Left ventricle myocardium inferior (tissue), 1 donor: ENCODE measurements at regions not wholly inside any gene's neighbourhood (a gene's known extent, or its start where the extent isn't known, plus 50 kb on each side); places are given as distances from the start of the nearest gene placed in this dataset.

Experiments
- DNase-seq: peaks from one replicate; pipeline ENCODE4 v3.0.0-alpha.2; 2020
- H3K27ac ChIP-seq: fragments of 200-600 bp; replicated peaks from 2 replicates; pipeline ENCODE4 v1.8.0; 2021
- H3K27me3 ChIP-seq: fragments of 200-600 bp; 2 replicates; pipeline ENCODE4 v1.8.0; 2021; ENCODE audit warnings: low read depth
- H3K36me3 ChIP-seq: fragments of 200-600 bp; 2 replicates; pipeline ENCODE4 v1.8.0; 2021
- H3K4me1 ChIP-seq: fragments of 200-600 bp; 2 replicates; pipeline ENCODE4 v1.8.0; 2021
- H3K4me3 ChIP-seq: fragments of 200-600 bp; 2 replicates; pipeline ENCODE4 v1.8.0; 2021; ENCODE audit warnings: mild to moderate bottlenecking, moderate library complexity
- H3K9me3 ChIP-seq: fragments of 200-600 bp; replicated peaks from 2 replicates; pipeline ENCODE4 v1.8.0; 2021
- intact Hi-C: fragments of 100-400 bp; cut with micrococcal nuclease; formaldehyde crosslinking; loops from one replicate; pipeline ENCODE4 v1.11.0; 2022
- TF ChIP-seq, protein P1 (sequence below): fragments of 200-600 bp; IDR thresholded peaks from 2 replicates; pipeline ENCODE4 v1.8.0; 2021; ENCODE audit warnings: antibody characterized with exemption, mild to moderate bottlenecking, borderline replicate concordance
- donor health status: DM: no; HTN: yes; CAD: no; lungs with severe emphysema.

DNA sequence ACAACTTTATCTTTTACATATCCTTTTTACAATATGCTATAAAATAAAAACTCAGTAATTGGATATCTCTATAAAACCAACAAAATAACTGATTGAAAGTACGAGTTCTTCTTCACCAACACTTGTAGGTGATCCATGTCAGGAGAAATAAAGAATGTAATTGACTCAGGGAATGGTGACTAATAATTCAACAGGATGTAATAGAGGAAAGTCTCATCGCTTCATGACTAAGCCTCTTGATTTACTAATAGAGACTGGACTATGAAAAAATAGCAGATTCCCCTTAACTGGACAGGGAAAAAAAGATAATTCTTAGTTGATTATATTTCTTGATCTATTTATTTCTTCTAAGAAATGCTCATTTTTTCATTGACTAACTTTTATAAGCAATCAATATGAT lies 507.7 kb upstream of the PTGER4 start:
- DNase-seq = no peak
- Histone ChIP-seq H3K9me3 (peaks cover 36% of the 10 kb centered on the region), H3K4me3 (no peak overlapping the region), H3K27ac (no peak overlapping the region), H3K36me3 (no peaks in the 10 kb centered on the region), H3K27me3 (no peaks in the 10 kb centered on the region), H3K4me1 (no peaks in the 10 kb centered on the region)
- TF ChIP-seq, protein P1, sequence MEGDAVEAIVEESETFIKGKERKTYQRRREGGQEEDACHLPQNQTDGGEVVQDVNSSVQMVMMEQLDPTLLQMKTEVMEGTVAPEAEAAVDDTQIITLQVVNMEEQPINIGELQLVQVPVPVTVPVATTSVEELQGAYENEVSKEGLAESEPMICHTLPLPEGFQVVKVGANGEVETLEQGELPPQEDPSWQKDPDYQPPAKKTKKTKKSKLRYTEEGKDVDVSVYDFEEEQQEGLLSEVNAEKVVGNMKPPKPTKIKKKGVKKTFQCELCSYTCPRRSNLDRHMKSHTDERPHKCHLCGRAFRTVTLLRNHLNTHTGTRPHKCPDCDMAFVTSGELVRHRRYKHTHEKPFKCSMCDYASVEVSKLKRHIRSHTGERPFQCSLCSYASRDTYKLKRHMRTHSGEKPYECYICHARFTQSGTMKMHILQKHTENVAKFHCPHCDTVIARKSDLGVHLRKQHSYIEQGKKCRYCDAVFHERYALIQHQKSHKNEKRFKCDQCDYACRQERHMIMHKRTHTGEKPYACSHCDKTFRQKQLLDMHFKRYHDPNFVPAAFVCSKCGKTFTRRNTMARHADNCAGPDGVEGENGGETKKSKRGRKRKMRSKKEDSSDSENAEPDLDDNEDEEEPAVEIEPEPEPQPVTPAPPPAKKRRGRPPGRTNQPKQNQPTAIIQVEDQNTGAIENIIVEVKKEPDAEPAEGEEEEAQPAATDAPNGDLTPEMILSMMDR = no peak
- intact Hi-C loops = no loop called here

DNA sequence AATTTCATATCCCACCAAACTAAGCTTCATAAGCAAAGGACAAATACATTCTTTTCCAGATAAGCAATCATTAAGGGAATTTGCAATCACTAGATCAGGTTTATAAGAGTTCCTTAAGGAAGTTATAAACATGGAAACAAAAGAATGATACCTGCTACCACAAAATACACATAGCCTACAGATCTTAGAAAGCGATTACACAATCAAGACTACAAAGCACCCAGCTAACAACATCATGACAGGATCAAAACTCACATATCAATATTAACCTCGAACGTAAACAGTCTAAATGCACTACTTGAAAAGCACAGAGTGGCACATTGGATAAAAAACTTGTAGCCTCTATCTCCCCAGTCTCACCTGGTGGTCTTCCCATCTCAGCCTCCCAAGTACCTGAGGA lies 512.4 kb upstream of the PTGER4 start:
- intact Hi-C loops = no loop called here
- H3K9me3 ChIP-seq = peaks cover 29% of the 10 kb centered on the region

DNA sequence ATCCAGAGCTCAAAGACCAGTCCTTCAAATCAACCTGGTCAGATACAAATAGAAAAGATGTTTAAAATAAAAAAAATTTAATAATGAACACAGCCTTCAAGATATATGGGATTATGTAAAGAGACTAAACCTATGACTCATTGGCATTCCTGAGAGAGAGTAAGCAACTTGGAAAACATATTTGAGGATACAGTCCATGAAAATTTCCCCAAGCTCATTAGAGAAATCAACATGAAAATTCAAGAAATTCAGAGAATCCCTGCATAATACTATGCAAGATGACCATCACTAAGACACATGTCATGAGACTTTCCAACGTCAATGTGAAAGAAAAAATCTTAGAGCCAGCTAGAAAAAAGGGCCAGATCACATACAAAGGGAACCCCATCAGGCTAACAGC lies 512.9 kb upstream of the PTGER4 start:
- Histone ChIP-seq H3K27me3 (no peaks in the 10 kb centered on the region), H3K9me3 (peaks cover 29% of the 10 kb centered on the region), H3K36me3 (no peaks in the 10 kb centered on the region), H3K4me3 (no peak overlapping the region), H3K27ac (no peak overlapping the region), H3K4me1 (no peaks in the 10 kb centered on the region)
- DNase-seq = no peak
- TF ChIP-seq, protein P1 = no peak
- intact Hi-C loops = no loop called here

More for the DNA sequence above, 512.4 kb upstream of the PTGER4 start:
- no peak overlapping the region for H3K27ac ChIP-seq
- TF ChIP-seq, protein P1 = no peak
- no peaks in the 10 kb centered on the region for H3K36me3 ChIP-seq
- H3K4me1 ChIP-seq = no peaks in the 10 kb centered on the region
- no peak overlapping the region for H3K4me3 ChIP-seq
- H3K27me3 ChIP-seq = no peaks in the 10 kb centered on the region
- no peak for DNase-seq

DNA sequence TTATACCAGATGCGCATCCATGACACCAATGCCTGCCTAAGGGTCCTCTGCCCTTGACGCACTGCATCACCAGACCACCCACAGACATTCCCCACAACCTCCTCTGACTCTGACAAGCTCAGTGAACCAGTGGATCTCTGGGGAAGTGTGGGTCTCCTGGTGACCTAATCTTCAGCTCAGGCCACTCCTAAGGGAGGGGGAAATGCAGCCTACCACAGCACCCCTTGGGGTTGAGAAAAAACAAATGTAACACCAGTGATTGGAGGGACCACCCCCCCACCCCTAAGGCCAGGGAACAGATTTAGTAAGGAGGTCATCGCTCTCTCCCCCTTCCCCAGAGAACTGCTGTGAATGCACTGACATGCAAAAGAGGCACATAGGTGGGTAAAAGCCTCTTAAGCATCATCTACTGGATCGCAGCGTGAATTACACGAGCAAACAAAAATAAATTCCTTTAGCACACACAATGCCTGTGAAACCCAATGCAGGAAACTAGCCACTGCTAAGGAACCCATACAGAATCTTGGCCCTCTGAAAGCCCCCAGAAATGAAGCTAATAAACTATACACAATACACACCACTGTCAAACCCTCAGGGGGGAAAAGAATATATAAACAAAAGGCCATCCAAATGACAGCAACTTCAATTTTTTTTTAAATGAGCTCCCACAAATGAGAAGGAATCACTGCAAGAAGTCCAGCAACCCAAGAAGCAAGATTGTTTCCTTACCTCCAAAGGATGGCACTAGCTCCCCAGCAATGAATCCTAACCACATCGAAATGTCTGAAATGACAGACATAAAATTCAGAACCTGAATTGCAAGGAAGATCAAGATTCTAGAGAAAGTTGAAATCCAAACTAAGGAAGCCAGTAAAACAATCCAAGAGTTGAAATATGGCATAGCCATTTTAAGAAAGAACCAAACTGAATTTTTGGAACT lies 513.7 kb upstream of the PTGER4 start:
- peaks cover 23% of the 10 kb centered on the region for H3K9me3 ChIP-seq
- H3K27ac ChIP-seq = no peak overlapping the region
- no peaks in the 10 kb centered on the region for H3K27me3 ChIP-seq
- H3K4me3 ChIP-seq = no peak overlapping the region
- intact Hi-C loops = no loop called here
- no peaks in the 10 kb centered on the region for H3K4me1 ChIP-seq
- DNase-seq = no peak
- TF ChIP-seq, protein P1 = peak; percentile 37
- H3K36me3 ChIP-seq = no peaks in the 10 kb centered on the region

DNA sequence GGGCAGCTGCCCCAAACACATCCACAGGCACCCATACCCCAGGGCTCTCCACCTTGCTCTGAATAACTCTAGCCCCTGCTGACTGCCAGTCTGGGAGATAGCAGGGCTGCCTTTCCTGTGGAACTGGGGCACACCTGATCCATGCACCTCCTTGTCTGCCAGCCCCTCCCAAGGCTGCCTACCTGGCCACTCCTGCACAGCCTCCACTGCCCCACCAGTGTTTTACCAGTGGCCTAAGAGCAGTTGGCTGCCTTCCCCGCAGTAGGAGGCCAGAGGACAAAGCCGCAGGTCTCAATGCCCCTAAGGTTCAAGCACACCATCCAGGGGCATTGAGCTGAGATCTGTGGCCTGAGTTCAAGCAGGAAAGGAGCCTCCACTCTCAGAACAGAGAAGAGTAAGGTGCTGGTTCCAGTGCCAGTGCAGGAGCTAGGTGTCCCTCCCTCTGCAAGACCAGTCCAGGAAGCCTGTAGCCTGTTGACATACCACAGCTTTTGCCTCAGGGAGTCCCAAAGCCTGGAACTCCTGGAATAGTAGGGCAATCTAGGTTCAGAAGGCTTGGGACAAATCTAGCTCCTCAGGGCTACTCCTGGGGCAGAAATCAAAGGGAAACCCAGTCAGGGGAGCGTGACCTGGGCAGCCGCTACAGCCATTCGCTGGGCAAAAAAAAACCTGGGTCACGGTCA lies 514.5 kb upstream of the PTGER4 start:
- intact Hi-C loops = no loop called here
- Histone ChIP-seq H3K27me3 (no peaks in the 10 kb centered on the region), H3K4me1 (no peaks in the 10 kb centered on the region), H3K36me3 (no peaks in the 10 kb centered on the region), H3K9me3 (peaks cover 14% of the 10 kb centered on the region), H3K4me3 (no peak overlapping the region), H3K27ac (no peak overlapping the region)
- TF ChIP-seq, protein P1 = no peak
- no peak for DNase-seq
